GM18519 (cell line): ENCODE measurements at regions not wholly inside any gene's neighbourhood (a gene's known extent, or its start where the extent isn't known, plus 50 kb on each side); places are given as distances from the start of the nearest gene placed in this dataset.
"Not testable (repeated sequence)": the region's sequence is repeated elsewhere in the genome, so short reads cannot be mapped to it uniquely, and the experiment has no call there.

Experiments
- ATAC-seq: cut with Tn5 transposase; IDR thresholded peaks from one replicate; pipeline ENCODE4 v1.9.1; 2021; ENCODE audit warnings: mild to moderate bottlenecking, moderate library complexity; ENCODE audit not compliant: unreplicated experiment, low FRiP score

DNA sequence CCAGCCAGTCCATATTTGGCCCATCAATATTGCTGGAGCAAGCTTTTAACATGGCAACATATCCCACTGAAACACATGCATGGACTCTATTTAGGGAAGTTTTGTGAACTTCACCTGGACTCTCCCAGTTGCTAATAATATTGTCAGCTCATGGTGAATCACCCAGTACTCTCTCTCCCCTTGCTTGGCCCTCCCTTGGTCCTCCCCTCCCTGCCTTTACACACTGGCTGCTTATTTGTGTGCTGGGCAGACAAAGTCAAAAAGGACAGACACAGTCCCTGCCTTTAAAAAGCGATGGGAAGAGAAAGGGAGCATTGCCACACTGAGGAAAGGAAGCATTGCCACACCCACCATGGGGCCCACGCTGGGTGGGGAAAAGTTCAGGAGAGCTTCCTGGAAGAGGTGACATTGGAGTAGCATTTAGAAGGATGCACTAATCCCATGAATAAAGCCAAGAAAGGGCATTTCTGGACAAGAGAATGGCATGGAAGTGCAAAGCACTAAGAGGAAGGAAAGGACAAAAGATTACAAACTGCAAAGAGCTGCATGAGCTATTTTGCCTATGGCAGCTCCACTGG is 143.4 kb upstream of the EXOC2 start:
- ATAC-seq: no peak

DNA sequence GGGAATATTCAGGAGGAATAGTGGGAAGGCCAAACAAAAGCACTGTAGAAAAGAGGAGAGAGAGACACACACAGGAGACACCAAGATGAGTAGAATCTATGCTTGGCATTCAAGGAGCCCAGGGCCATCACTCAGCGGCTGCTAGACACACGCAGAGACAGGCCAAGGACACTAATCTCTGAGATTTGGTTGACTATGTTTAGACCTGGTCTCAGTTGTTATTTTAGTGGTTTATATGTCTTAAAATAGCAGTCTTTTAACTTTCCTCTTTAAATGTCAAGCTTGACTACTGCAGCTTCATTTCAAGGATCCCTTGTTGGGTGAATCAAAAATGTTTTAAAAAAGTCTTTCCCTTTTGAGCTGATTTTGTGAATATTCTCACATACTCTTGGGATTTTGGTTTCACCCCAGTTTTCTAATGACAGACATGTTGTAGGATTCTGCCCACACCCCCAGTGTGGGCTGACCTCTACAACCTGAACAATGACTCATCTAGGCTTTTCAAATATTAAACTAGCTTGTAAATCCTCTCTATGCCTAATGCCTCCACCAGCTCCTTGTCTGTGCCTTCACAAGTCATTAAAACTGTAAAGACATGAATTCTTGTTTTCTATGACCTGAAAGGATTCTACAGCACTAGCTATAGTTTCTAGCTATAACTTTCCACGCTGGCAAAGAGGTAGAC is 142.7 kb upstream of the EXOC2 start:
- ATAC-seq: no peak

DNA sequence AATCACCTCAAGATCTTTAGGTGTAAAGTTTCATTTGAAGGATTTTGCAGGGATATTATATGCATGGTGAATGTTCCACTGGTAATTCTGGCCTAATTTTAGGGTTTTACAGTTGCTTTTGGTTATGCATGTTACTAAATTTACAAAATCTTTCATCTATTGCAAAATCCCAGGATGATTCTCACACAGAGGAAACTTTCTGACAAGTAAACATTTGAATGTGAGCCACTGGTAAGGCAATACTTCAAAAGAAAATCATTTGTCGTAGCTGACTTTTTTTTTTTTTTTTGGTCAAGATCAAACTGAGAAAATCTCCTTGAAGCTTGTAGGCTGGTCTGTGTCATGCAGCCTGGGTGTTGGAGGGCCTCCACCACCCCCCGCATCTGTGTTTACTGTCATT is 141.9 kb upstream of the EXOC2 start:
- ATAC-seq: no peak

DNA sequence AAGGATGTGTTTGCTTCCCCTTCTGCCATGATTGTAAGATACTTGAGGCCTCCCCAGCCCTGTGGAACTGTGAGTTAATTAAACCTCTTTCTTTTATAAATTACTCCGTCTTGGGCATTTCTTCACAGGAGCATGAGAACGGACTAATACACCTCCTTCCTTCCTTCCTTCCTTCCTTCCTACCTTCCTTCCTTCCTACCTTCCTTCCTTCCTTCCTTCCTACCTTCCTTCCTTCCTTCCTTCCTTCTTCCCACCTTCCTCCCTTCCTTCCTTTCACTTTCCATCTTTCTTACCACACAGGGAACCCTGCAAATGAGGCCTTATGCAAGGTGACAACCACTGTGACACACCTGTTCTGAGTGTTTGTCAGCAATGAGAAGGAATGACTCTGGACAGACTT is 141.3 kb upstream of the EXOC2 start:
- ATAC-seq: no peak

DNA sequence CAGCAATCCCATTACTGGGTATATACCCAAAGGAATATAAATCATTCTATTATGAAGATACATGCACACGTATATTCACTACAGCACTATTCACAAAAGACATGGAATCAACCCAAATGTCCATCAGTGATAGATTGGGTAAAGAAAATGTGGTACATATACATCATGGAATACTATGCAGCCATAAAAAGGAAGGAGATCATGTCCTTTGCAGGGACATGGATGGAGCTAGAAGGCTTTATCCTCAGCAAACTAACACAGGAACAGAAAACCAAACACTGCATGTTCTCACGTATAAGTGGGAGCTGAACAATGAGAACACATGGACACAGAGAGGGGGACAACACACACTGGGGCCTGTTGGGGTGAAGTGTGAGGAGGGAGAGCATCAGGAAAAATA is 139.9 kb upstream of the EXOC2 start:
- not testable (repeated sequence) for ATAC-seq

DNA sequence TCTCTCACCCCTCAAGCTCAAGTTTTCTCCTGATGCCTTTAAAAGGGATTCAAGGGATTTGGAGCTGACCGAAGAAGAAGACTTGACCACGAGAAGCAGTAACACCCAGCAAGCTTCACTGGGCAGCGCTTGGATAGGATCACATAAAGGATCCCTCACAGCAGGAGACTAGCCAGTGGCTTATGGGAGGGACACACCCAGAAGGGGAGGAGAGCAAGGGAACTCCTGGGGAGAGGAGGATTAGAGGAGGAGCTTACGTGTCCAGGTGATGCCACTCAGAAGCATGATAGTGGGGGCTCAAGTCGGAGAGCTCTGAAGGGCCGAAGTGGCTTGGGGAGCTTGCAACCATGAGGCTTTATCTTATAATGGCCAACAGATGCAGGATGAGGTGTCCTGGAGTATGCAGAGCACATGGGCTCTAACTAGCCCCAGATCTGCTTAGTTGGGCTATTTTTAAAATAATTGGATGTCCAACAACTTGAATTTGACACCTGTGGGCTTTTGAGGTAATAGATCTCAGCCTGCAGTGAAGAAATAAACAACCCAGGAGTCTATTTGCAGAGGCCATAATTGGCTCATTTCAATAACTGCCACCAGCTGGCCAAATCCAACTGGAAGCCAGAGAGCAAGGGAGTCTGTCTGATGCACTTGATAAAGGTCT is 137.9 kb upstream of the EXOC2 start:
- no peak for ATAC-seq

DNA sequence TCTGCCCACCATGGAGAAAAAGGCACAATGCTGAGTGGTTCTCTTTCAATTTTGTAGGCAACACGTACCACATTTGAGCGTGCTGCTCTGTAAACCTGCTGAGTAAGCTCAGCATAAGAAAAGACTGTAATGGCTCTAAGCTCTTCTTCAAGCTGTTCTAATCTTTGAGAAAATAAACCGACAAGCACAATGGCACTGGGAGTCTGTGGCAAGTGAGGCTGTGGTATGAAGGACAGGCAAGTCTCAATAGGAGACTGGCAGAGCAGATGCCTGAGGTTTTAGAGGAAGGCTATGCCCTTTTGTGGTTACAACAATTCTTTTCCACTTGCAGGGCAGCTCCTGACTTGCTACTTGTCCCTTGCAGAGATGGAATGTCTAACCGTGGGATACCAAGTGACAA is 136.7 kb upstream of the EXOC2 start:
- no peak for ATAC-seq

DNA sequence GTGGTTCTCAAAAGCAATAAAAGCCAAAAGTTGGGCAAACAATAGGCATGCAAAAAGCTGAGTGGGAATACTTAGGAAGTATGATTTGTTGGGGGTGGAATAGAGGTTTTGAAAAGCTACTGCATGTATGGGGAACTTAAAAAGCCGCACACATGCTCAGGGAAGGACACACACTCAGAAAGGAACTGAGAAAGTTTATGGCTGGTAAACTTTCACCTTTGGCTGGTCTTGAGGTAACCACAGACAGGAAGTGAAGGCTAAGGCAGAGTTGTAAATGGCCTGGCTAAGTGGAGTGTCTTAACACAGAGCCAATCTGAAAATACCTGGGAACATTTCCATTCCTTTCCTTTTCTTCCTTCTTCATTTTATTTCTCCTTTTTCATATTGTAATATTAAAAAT is 134.5 kb upstream of the EXOC2 start:
- no peak for ATAC-seq

DNA sequence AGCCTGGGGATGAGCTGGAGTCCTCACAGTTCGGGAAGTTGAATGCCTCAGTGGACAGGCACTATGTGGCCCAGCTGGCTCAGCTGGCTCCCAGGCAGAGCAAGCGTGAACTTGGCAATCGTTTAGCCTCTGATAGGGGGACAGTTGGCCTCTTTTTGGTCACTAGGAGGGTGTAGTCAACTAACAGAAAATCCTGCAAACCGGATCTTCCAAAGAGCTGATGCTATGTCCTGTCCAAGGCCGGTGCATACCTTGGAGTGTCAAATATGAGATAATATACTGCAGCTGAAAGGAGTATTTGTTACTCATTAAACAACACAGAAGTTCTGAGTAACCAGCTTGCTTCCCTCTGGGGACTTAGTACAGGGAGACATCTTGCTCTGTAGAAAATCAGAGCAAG is 126.2 kb upstream of the EXOC2 start:
- no peak for ATAC-seq

DNA sequence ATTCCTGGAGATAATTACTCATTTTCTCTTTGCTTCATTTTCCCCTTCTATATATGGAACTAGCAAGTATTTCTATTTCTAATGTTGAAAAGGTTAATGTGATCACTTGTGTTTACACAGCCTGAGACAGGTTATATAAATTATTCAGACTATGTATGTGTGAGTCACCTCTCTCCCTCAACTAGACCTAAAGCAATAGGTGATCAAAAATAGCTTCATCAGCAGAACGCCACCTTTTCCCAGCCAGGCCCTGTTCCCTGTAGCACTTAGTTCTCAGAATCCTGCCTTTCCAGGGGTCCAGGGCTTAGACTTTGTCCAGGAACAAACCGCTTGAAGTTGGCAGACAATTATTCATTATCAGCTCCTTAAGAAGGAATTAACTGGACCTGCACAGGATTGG is 125.3 kb upstream of the EXOC2 start:
- no peak for ATAC-seq

DNA sequence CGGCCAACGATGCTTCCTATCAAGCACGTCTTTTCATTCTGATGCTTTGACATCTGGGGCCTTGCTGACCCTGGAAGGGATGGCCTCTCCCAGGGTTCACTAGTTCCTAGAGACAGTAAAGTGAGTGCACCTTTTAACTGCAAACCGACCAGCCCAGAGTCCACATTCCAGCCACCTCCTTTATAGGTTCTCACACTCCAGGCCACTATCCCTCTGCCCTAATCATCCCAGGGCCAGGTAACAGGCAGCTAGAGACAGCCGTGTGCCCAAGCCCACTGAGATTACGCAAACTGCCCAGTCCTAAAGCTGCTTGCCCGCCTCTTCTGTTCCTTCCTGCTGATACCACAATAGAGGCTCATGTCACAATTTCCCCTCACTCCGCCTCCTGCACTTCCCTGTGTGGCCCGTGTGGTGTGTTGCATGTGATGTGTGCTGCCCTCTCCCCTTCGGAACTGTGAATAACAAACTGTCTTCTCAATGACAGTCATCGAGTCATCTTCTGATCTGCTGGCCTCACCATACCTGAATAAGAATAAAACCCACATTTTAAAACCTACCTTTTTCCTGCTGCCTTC is 123.7 kb upstream of the EXOC2 start:
- ATAC-seq: no peak

DNA sequence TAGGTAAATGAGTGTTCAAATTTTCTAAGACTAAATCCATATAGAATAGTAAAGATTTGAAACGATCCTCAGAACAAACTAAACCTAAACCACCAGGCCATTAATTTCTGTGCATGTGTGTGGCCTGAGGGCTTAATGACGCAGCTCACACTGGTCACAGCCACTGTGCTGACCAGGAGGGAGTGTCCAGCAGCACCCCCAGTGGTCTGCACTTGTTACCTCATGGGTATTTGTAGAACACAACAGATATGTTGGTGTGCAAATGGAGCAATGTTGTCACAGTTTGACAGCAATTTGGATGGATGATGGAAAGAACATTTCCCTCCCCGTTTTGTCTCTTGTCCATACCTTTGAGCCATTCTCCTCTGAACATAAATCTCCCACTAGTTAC is 122.4 kb upstream of the EXOC2 start:
- ATAC-seq: no peak

DNA sequence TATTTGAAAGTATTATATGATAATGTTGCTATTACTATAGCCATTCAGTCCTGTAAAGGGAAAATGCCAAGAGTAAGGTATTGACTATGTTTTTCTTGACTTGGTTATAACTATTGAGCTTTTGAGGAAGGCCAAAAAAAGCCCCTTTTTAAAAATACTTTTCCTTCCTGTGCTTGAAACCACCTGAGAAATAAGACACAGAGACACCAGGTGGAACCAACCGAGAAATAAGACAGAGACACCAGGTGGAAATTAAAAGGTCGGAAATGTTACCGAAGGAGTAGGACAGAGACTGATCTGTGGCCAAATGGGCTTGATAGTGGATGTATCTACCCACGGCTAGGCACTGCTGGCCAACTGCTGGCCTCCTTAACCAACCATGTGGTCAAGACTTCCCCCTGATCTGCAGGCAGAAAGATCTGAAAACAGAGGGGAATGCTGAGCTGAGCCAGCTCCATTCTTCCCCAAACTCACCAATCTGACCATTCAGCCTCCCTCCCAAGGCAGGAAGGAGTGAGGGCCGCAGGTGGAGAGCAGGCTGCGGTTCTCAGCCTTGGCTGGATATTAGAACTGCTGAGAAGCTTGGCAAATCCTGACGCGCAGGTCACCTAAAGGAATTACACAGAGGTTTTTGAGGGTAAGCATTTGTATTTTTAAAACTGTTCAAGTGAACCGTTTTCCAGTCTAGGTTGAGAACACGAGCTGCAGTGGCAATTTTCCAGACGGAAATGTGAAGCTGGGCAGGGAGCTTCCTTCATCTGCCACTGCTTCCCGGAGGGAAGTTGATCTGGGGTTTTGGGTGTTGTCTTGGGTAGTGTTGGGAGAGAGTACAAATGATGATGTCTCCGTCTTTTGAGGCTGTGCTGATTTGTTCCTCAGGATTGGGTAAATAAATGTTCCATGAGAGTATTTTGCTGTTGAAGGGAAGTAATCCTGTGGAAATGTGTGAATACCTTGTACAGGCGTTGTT is 121.7 kb upstream of the EXOC2 start:
- no peak for ATAC-seq

DNA sequence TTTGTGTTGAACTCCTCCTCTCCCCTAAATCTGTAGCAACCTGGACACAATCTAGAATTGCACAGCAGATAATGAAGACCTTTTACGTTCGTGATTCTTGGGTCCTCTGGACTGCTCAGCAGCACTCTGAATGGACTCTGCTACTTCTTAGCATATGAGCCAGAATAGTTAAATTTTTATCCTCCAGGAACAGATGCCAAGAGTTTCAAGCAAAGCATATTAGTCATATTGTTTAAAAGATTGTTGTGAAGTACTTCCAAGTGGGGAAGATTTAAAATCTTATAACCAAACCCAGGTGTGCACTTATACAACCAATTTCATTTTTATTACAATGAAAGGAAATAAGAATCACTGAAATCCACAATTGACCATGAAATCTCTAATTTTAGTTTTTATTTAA is 118.9 kb upstream of the EXOC2 start:
- ATAC-seq: no peak

DNA sequence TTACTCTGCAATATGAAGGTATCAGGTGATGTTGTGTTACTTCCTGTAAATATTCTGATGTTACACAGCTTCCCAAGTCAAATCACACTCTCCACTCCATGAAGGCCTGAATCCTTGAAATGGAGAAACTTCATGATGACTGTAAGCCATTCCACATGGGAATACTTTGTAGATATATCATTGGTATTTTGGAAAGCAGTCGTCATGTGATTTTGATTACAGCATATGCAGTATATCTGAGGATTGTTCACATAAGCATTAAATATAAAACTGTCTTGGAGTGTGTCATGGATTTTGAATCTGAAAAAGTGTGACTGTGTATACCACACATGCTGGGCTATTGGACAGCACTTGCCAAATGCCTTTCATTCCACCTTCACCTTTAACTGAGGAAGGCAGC is 118.3 kb upstream of the EXOC2 start:
- no peak for ATAC-seq

DNA sequence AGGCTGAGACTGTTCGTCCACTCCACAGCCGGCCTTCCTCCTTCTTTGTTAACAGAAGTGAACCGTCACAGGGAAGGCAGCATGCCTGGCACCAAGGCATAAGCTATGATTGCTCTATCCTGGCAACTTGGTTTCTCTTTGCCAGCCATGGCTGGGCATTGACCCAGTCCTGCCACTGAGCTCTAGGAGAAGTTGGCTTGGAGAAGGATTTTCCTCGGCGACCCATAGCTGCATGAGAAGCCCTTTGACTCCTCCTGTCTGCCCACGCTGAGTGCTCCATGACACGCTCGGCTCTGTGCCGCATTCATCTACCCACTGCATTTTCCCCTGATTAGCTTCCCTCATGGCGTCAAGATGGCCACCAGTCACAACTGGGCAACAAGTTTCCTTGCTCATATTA is 111.8 kb upstream of the EXOC2 start:
- ATAC-seq: no peak

DNA sequence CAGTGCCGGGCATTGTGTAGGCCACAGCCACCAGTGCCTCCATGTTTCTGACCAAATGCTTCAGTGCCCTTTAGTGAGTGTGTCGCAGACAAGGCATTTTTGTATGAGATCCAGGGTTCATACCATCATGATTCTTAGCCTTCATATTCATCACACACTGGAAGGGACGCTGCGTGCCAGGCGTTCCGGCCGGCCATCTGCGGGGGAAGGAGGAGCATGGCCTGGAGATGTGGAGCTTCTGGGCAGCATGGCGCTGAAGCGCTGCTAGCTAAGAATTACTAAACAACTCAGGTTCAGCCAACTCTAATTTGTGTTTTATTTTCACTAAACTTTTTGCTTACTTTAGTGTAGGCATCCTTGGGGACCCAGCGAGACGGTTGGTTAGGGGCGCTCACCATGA is 111.4 kb upstream of the EXOC2 start:
- ATAC-seq: no peak

DNA sequence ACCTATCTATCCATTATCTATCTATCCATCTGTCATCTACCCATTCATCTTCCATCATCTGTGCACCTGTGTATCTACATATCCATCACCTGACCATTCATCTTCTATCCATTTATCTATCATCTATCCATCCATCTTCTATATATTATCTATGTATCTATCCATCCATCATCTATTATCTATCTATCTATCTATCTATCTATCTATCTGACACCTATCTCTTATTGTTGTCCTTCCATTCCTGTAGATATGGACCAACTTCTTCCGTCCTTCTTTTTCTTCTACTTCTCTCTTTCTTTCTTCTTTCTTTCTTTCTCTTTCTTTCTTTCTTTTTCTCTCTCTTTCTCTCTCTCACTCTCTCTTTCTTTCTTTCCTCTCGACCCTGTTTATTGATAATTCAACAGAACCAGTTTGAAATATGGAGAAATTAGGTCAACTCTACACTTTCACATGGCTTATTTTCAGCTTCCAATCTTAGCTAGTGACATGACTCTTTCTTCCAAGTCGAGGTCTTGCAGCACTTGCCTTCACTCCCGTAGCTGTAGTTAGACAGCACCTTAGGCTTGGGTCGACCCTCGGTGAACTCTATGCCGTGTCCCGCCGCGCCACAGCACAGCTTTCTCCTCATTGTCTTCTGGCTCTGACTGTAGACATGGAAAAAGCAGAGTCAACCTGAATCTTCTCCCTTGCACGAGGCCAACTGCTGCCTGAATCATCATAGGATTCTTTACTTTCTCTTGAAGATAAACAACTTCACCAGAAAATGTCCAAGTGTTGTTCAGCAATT is 110.4 kb upstream of the EXOC2 start:
- ATAC-seq: no peak

DNA sequence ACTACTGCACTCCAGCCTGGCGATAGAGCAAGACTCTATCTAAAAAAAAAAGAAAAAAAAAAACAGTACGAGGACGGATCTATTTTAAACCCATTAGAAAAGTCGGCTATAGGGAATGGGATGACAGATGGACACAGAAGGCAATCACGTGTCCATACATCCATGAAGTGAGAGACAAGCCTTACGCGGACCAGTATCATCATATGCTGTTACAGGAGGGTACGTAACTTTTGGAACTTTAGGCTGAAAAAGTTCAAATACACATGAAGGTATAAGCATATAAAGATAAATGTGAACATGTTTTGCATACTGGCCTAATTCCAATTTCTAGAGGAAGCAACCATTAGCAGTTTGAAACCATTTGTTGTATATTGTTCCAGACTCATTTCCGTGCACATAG is 109.8 kb upstream of the EXOC2 start:
- ATAC-seq: no peak

DNA sequence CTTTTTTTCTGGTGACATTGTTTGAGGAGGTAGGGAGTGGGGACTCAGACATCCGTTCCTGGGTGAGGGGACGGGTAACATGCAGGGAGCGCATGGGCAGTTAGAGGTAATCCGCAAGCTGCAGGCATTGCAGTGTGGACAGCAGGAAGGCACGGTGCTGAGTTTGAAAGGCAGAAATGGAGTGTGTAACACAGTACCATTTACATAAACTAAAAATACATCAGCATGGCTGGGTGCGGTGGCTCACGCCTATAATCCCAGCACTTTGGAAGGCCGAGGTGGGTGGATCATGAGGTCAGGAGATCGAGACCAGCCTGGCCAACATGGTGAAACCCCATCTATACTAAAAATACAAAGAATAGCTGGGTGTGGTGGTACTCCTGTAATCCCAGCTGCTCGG is 109.3 kb upstream of the EXOC2 start:
- ATAC-seq: not testable (repeated sequence)
